Stimulated activated CD8-positive, alpha-beta memory T cell treated with anti-CD3 and anti-CD28 coated beads, Interleukin-15, amount 100 ng/mL, for 1 hour (primary cell): ENCODE measurements at regions not wholly inside any gene's neighbourhood (a gene's known extent, or its start where the extent isn't known, plus 50 kb on each side); places are given as distances from the start of the nearest gene placed in this dataset.

ENCODE experiments used
- DNase-seq: peaks from one replicate; pipeline ENCODE4 v3.0.0-alpha.2; 2020; ENCODE audit warnings: low read depth

GRCh38 chr1:112783059-112783458 lies 67.9 kb upstream of the PPM1J start:
- DNase-seq, result no peak

DNA sequence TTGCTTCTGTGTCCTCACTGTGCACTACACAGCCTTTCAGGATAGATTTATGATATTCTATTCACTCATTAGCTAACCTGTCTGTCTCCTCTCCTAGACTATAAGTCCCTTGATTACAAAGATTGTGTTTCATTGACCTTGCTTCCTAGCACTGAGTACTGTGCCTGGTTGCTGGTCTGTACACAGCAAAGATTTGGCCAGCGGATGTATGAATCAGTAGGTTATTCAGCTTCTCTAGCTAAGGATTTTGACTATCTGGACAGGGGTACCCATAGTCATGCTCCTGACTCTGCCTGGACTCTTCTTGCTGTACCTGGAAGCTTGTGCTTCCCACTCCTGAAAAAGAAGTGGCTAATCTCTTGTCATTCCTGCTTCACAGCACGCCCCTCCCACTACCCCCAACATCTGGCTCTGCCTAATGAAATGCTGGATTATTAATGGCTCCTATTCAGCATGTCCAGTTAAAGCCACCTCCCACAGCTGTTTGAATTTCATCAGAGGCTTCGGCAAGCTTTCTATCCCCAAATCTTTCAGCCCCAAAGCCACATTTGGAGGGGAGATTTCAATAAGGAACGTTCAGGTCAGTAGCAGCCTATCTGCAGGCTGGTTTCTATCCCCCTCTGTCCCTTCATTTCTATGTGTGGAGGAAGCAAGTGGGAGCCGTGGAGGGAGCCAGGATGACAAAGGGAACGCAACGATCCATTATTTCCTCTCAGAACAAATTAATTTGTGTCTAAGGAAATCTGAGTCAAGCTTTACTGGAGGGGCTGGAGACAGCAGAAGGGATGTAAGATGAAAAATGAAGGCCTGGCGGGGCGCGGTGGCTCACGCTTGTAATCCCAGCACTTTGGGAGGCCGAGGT lies 64.8 kb upstream of the PPM1J start:
- DNase-seq, result no peak

- no peak for DNase-seq
Observed at GRCh38 chr1:112778137-112778536, 63.0 kb upstream of the PPM1J start.

DNA sequence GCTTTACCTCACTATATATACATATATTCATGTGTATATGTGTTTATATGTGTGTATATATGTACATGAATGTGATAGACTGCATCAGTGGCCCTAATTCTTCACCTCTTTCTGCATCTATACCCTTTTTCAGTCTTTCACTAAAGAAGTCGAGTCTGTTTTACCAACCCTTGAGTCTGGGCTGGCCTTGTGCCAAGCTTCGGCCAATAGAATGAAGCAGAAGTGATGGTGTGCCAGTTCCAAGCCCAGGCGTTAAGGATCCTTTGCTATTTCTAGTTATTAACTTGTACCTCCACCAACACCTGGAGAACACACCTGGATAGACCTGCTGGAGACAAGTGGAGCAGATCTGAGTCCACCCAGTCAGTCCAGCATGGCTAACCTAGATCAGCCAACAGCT lies 61.6 kb upstream of the PPM1J start:
- DNase-seq, result no peak

DNA sequence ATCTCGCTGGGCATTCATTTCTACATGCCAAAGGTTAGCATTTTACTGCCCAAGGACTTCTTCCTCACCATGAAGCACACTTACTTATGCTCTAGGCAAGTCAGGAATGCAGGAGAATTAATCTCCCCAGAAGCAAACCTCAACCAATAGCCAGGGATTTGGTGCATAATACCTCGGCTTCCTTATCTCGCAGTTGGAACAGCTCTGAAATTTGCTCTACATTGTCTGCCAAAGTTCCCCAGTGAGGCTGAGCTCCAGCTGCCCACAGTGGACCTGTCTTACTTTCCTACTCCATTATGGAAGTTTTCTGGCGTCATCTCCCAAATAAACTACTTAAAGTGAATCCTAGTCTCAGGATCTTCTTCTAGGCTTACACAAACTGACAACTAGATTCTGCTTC lies 57.6 kb upstream of the PPM1J start:
- no peak for DNase-seq

GRCh38 chr1:112770724-112771123 lies 55.6 kb upstream of the PPM1J start:
- no peak for DNase-seq

GRCh38 chr1:112769611-112770010 lies 54.5 kb upstream of the PPM1J start:
- no peak for DNase-seq

- DNase-seq, result no peak
Observed at GRCh38 chr1:112767646-112768045, 52.5 kb upstream of the PPM1J start.
